ENCODE measurements at regions not wholly inside any gene's neighbourhood (a gene's known extent, or its start where the extent isn't known, plus 50 kb on each side); places are given as distances from the start of the nearest gene placed in this dataset.

DNA sequence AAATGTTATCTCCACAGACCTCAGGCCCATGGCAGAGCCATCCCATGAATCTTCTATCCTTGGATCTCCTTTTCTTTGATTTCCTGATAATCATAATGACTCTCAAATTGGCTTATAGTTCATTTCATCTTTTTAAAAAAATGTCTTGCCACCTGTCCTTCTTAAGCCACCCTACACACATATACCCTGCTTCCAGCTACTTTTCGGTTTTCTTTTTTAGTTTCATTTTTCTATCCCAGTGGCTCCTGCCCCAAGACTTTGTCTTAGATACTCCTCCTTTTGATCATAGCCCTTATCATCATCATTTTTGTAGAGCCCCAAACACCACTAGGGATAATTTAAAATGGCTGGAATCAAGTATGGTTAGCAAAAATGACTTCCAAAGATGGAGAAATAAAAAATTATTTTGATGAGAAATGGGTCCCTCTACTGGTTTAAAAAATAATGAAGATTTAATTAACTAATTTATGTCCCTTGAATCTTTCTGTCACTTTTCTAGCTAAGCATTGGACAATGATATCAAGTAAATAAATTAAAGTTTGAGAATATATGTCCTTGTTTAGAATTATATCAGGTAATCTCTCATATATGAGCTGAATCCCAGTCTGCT is 277.3 kb upstream of the SEMA3D start:
- TF ChIP-seq, protein P1, sequence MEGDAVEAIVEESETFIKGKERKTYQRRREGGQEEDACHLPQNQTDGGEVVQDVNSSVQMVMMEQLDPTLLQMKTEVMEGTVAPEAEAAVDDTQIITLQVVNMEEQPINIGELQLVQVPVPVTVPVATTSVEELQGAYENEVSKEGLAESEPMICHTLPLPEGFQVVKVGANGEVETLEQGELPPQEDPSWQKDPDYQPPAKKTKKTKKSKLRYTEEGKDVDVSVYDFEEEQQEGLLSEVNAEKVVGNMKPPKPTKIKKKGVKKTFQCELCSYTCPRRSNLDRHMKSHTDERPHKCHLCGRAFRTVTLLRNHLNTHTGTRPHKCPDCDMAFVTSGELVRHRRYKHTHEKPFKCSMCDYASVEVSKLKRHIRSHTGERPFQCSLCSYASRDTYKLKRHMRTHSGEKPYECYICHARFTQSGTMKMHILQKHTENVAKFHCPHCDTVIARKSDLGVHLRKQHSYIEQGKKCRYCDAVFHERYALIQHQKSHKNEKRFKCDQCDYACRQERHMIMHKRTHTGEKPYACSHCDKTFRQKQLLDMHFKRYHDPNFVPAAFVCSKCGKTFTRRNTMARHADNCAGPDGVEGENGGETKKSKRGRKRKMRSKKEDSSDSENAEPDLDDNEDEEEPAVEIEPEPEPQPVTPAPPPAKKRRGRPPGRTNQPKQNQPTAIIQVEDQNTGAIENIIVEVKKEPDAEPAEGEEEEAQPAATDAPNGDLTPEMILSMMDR (IDR thresholded peaks at IDR 0.05; ENCODE audit: insufficient read depth, low read length), result no peak
- TF ChIP-seq POLR2AphosphoS5 (IDR thresholded peaks at IDR 0.05; ENCODE audit: low read depth), result no peak

Measured in HL-60 (cell line).